NB4 (cell line): ENCODE measurements at regions not wholly inside any gene's neighbourhood (a gene's known extent, or its start where the extent isn't known, plus 50 kb on each side); places are given as distances from the start of the nearest gene placed in this dataset.
"Not testable (repeated sequence)": the region's sequence is repeated elsewhere in the genome, so short reads cannot be mapped to it uniquely, and the experiment has no call there.

Source experiments
- DNase-seq: peaks from one replicate; pipeline ENCODE4 v3.0.0; 2010; ENCODE audit warnings: low read depth
- H3K4me3 ChIP-seq: one replicate; pipeline ENCODE4 v1.5.1; 2011; ENCODE audit warnings: mild to moderate bottlenecking, low read depth, low read length, moderate library complexity
- CTCF ChIP-seq: IDR thresholded peaks from one replicate; pipeline ENCODE4 v1.5.1; 2012; ENCODE audit warnings: low read depth, low read length
- MAX ChIP-seq: IDR thresholded peaks from 2 replicates; pipeline ENCODE4 v1.6.1; 2011; ENCODE audit warnings: low read depth, low read length
- MYC ChIP-seq: IDR thresholded peaks from 2 replicates; pipeline ENCODE4 v1.6.1; 2011; ENCODE audit warnings: low read depth, low read length
- POLR2A ChIP-seq: IDR thresholded peaks from 2 replicates; pipeline ENCODE4 v1.6.1; 2011; ENCODE audit warnings: mild to moderate bottlenecking; ENCODE audit not compliant: insufficient read length; ENCODE audit errors: extremely low read depth

- TF ChIP-seq CTCF (no peak), POLR2A (no peak), MAX (no peak), MYC (no peak)
Observed at GRCh38 chr14:38554026-38554425, 298.1 kb upstream of the CLEC14A start.

GRCh38 chr14:38553586-38553985 lies 297.7 kb upstream of the CLEC14A start:
- TF ChIP-seq MAX (no peak), POLR2A (no peak), MYC (no peak)
- no peak overlapping the region for H3K4me3 ChIP-seq
- no peak for DNase-seq

More at GRCh38 chr14:38554026-38554425, 298.1 kb upstream of the CLEC14A start:
- DNase-seq = no peak
- H3K4me3 ChIP-seq = no peak overlapping the region

- DNase-seq = peak; percentile 2
- no peak overlapping the region for H3K4me3 ChIP-seq
Observed at GRCh38 chr14:38549564-38549963, 293.7 kb upstream of the CLEC14A start.

GRCh38 chr14:38547961-38548490 lies 292.1 kb upstream of the CLEC14A start:
- TF ChIP-seq MYC (no peak), MAX (no peak), CTCF (no peak), POLR2A (no peak)
- no peak for DNase-seq
- no peak overlapping the region for H3K4me3 ChIP-seq

More at GRCh38 chr14:38549564-38549963, 293.7 kb upstream of the CLEC14A start:
- TF ChIP-seq POLR2A (no peak), MAX (no peak), CTCF (no peak), MYC (no peak)

GRCh38 chr14:38546932-38547551 lies 291.1 kb upstream of the CLEC14A start:
- no peak for DNase-seq
- H3K4me3 ChIP-seq = no peak overlapping the region
- no peak for TF ChIP-seq MYC
- no peak for TF ChIP-seq MAX
- TF ChIP-seq POLR2A = no peak
- TF ChIP-seq CTCF = no peak

GRCh38 chr14:38544776-38545175 lies 288.9 kb upstream of the CLEC14A start:
- TF ChIP-seq MAX = no peak
- no peak for TF ChIP-seq POLR2A
- TF ChIP-seq MYC = no peak
- no peak for TF ChIP-seq CTCF

GRCh38 chr14:38543851-38544250 lies 288.0 kb upstream of the CLEC14A start:
- H3K4me3 ChIP-seq, DNase-seq: not testable (repeated sequence)

More at GRCh38 chr14:38544776-38545175, 288.9 kb upstream of the CLEC14A start:
- DNase-seq = no peak
- H3K4me3 ChIP-seq = no peak overlapping the region

- DNase-seq, H3K4me3 ChIP-seq: not testable (repeated sequence)
Observed at GRCh38 chr14:38538053-38538452, 282.2 kb upstream of the CLEC14A start.
